HG02763 (cell line): ENCODE measurements at regions not wholly inside any gene's neighbourhood (a gene's known extent, or its start where the extent isn't known, plus 50 kb on each side); places are given as distances from the start of the nearest gene placed in this dataset.

ENCODE experiments used
- ATAC-seq: cut with Tn5 transposase; IDR thresholded peaks from one replicate; pipeline ENCODE4 v1.9.1; 2021; ENCODE audit warnings: mild to moderate bottlenecking, moderate library complexity; ENCODE audit not compliant: unreplicated experiment

GRCh38 chr5:56358703-56359681, 125.9 kb upstream of the ANKRD55 start:
- no peak for ATAC-seq

- no peak for ATAC-seq
These were observed 124.9 kb upstream of the ANKRD55 start for GRCh38 chr5:56358046-56358445.

- ATAC-seq = no peak
These were observed 124.3 kb upstream of the ANKRD55 start for GRCh38 chr5:56357426-56357825.

GRCh38 chr5:56356836-56357160, 123.7 kb upstream of the ANKRD55 start:
- no peak for ATAC-seq

GRCh38 chr5:56356121-56356835, 123.1 kb upstream of the ANKRD55 start:
- ATAC-seq = no peak

GRCh38 chr5:56354836-56355235, 121.7 kb upstream of the ANKRD55 start:
- no peak for ATAC-seq

GRCh38 chr5:56352808-56353590, 119.9 kb upstream of the ANKRD55 start:
- no peak for ATAC-seq

GRCh38 chr5:56350597-56351170, 117.6 kb upstream of the ANKRD55 start:
- ATAC-seq = no peak

GRCh38 chr5:56350011-56350596, 117.0 kb upstream of the ANKRD55 start:
- no peak for ATAC-seq

GRCh38 chr5:56349461-56349860, 116.3 kb upstream of the ANKRD55 start:
- ATAC-seq = no peak

GRCh38 chr5:56346741-56347535, 113.8 kb upstream of the ANKRD55 start:
- ATAC-seq = no peak

GRCh38 chr5:56346044-56346710, 113.0 kb upstream of the ANKRD55 start:
- no peak for ATAC-seq

- no peak for ATAC-seq
These were observed 112.2 kb upstream of the ANKRD55 start for GRCh38 chr5:56345352-56345751.

GRCh38 chr5:56344594-56344993, 111.5 kb upstream of the ANKRD55 start:
- no peak for ATAC-seq

GRCh38 chr5:56343988-56344387, 110.9 kb upstream of the ANKRD55 start:
- no peak for ATAC-seq

GRCh38 chr5:56342616-56343015, 109.5 kb upstream of the ANKRD55 start:
- ATAC-seq = no peak

GRCh38 chr5:56340196-56340980, 107.3 kb upstream of the ANKRD55 start:
- no peak for ATAC-seq

- ATAC-seq = no peak
These were observed 106.6 kb upstream of the ANKRD55 start for GRCh38 chr5:56339732-56340131.
